ENCODE measurements at regions not wholly inside any gene's neighbourhood (a gene's known extent, or its start where the extent isn't known, plus 50 kb on each side); places are given as distances from the start of the nearest gene placed in this dataset.

DNA sequence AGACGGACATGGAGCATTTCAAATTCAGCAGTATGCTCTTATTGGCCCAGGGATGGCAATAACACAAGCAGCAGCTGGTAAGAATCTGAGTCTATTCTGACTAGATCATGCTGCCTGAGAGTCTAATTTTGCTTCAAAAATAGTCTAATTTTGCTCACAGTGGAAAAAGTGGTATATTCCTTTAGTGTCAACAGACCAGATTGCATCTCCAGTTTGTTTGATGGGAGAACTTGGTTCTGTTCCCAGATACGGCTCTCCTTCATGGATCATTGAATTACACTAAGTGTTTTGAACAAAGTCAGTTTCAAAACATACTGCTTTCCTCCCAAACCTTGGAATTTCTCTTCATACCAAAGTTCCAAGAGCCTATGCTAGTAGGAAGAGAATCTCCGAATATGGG lies 586.1 kb downstream of the RNF144B start:
- TF ChIP-seq, protein P1, sequence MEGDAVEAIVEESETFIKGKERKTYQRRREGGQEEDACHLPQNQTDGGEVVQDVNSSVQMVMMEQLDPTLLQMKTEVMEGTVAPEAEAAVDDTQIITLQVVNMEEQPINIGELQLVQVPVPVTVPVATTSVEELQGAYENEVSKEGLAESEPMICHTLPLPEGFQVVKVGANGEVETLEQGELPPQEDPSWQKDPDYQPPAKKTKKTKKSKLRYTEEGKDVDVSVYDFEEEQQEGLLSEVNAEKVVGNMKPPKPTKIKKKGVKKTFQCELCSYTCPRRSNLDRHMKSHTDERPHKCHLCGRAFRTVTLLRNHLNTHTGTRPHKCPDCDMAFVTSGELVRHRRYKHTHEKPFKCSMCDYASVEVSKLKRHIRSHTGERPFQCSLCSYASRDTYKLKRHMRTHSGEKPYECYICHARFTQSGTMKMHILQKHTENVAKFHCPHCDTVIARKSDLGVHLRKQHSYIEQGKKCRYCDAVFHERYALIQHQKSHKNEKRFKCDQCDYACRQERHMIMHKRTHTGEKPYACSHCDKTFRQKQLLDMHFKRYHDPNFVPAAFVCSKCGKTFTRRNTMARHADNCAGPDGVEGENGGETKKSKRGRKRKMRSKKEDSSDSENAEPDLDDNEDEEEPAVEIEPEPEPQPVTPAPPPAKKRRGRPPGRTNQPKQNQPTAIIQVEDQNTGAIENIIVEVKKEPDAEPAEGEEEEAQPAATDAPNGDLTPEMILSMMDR (IDR thresholded peaks at IDR 0.05 in 2 of 3, conservative IDR thresholded peaks at IDR 0.05 in 1 of 3; ENCODE audit: control insufficient read depth in 2 of 3, extremely low read depth in 1 of 3, insufficient read depth in 1 of 3, low read depth in 3 of 3, low read length in 3 of 3): no peak
- TF ChIP-seq, protein P2, sequence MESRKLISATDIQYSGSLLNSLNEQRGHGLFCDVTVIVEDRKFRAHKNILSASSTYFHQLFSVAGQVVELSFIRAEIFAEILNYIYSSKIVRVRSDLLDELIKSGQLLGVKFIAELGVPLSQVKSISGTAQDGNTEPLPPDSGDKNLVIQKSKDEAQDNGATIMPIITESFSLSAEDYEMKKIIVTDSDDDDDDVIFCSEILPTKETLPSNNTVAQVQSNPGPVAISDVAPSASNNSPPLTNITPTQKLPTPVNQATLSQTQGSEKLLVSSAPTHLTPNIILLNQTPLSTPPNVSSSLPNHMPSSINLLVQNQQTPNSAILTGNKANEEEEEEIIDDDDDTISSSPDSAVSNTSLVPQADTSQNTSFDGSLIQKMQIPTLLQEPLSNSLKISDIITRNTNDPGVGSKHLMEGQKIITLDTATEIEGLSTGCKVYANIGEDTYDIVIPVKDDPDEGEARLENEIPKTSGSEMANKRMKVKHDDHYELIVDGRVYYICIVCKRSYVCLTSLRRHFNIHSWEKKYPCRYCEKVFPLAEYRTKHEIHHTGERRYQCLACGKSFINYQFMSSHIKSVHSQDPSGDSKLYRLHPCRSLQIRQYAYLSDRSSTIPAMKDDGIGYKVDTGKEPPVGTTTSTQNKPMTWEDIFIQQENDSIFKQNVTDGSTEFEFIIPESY (IDR thresholded peaks at IDR 0.05): no peak
- TF ChIP-seq MXI1 (IDR thresholded peaks at IDR 0.05; ENCODE audit: low read depth, low read length) (no peak), RFX5 (IDR thresholded peaks at IDR 0.05; ENCODE audit: low read depth, low read length) (no peak), RCOR1 (conservative IDR thresholded peaks at IDR 0.05; ENCODE audit: low read depth, low read length) (no peak), EZH2 (IDR thresholded peaks at IDR 0.05; ENCODE audit: borderline replicate concordance, control insufficient read depth, low read depth, low read length) (no peak), TBL1XR1 (IDR thresholded peaks at IDR 0.05; ENCODE audit: low read depth, low read length) (no peak), ZNF592 (IDR thresholded peaks at IDR 0.05) (no peak), SREBF2 (IDR thresholded peaks at IDR 0.05; ENCODE audit: low read length) (no peak), POLR2A (IDR thresholded peaks at IDR 0.05; ENCODE audit: low read depth, low read length) (no peak), ETV6 (conservative IDR thresholded peaks at IDR 0.05 in 1 of 2, IDR thresholded peaks at IDR 0.05 in 1 of 2; ENCODE audit: borderline replicate concordance in 1 of 2, low read depth in 1 of 2) (no peak), JUND (IDR thresholded peaks at IDR 0.05; ENCODE audit: low read depth, low read length) (no peak), MAX (IDR thresholded peaks at IDR 0.05; ENCODE audit: low read depth, low read length) (no peak)

Data from GM12878 (cell line).